ENCODE measurements at regions not wholly inside any gene's neighbourhood (a gene's known extent, or its start where the extent isn't known, plus 50 kb on each side); places are given as distances from the start of the nearest gene placed in this dataset.
"Not testable (repeated sequence)": the region's sequence is repeated elsewhere in the genome, so short reads cannot be mapped to it uniquely, and the experiment has no call there.

DNA sequence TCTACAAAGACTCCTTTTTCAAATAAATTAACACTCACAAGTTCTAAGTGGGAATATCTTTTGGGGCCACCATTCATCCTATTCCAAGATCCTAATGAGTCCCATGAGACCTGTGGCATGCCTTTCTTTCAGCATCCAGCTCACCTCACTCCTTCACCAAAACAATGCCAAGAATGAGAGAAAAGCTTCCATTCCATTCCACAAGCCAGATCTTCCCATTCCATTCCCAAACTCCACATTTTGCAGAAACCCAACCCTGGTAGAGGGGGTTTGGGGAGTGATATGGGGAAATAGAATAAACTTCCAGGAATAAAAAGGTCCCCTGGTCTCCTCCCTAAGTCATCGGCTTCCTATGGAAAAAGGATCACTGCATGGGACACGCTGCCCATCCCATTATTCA, 392.2 kb downstream of the NPIPA8 start:
- no peak for DNase-seq

DNA sequence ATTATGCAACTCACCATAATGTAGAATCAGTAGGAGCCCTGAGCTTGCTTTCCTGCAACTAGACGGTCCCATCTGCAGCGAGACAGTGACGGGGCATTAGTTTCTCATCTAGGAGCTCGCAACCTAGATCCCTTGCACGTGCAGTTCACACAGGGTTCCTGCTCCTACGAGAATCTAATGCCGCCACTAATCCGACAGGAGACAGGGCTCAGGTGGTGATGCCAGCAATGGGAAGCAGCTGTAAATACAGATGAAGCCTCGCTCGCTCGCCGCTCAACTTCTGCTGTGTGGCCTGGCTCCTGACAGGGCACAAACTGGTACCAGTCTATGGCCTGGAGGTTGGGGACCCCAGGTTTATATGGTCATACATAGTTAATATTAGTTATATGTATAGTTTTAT, 394.5 kb downstream of the NPIPA8 start:
- no peak for DNase-seq

DNA sequence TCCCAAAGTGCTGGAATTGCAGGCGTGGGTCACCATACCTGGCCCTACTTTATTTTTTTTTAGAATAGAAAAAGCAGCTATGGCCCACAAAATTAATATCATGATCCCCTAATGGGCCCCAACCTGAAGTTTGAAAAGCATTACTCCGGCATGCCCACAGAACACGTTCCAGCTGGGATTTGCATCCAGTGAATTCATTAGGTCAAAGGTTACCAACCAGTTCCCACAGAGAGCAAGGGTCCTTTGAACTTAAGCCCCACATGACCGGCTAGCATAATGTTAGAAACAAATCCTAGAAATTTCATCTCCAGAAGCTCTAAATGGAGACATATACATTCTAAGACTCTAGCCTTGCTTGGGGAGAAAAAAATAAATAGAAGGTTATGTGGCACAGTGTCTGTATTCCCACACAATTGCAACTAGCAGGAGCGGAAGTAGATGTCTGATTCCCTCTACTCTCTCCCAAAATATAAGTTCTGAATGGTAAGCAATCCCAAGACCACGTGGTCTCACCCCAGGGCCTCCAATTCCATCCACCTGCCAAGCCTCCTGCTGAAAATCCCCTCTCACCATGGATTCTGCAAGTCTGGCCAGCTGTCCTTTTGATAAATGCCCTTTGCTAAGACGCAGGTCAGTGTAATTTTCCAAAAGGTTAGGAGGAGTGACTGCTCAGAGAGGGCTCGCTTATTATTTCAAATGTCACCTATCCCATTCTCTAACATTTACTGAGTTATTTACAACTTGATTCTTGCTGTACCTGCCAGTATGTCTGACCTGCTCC, 395.8 kb downstream of the NPIPA8 start:
- no peak for DNase-seq

DNA sequence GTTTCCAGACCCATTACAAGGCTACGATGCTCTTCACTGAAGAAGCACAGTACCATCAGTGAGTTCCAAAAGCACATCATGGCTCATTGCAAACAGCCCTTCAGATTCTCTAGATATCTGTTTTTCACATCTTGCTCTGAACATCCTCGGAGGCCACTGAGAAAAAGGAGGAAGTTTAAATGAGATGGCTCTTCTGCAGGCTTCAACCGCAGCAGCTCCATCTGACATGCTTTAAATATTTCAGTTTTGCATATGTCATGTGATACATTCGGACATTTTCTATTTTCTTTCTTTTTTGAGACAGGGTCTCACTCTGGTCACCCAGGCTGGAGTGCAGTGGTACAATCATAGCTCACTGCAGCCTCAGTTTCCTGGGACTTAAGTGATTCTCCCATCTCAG, 396.8 kb downstream of the NPIPA8 start:
- no peak for DNase-seq

DNA sequence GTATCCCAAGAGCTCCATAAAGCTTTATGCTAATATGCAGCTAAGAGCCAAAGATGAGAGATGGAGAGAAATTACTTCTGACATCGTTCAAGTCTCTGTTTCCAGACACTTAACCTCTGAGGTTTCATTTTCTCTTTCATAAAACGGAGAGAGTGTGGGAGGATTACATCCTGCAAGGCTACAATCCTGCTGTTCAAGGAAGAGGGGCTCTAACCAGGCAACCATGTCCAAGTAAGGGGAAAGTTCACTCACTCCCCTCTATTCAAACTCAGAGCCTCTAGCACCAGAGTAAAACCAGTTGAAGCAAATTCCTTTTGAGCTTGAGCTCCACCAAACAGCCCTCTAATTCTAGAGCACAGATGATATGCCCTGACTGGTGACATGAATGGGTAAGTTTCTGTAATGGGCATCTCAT, 397.4 kb downstream of the NPIPA8 start:
- no peak for DNase-seq

DNA sequence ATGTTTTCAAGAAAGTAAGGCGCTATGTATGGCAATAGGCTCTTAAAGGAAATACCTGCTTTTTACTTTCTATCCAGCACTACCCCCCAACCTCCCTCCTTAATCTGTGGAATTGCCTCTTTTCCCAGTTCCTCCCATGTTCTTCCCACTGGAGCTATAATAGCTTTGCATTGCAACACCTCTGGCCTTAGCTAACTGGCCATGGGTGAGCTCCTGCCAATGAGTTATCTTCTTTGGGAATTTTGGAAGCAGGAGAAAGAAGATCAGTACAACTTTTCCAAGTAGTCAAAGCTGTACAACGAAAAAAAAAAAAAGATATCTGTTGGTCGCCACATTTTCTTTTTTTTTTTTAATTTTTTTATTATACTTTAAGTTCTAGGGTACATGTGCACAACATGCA, 398.0 kb downstream of the NPIPA8 start:
- DNase-seq: no peak

DNA sequence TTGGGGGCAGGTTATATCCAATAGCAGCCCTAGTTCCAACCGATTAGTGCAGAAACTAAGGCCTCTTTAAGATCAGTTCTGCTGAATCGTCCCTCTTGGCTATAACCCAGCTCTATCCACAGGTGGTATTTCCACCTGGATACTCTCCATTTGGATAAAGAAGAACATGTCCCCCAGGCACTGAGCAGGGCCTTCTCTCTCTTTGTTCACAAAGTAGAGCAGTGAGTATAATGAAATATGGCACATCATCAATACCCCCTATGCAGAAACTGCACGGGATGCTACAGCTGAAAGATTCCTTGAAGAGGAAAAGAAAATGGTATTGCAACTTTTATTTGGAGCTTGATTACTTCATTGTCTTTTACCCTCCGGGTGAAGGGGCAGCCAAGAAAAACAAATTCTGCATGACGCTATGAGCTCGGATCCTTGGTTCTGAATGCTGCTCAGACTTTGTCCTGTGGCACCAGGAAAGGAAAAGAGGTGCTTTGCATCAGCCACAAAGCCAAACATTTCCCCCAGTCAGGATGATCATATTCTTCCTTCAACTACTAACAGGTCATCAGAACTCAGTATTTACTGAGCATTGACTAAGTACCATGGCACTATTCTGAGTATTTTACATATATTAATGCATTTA, 399.7 kb downstream of the NPIPA8 start:
- DNase-seq: no peak

DNA sequence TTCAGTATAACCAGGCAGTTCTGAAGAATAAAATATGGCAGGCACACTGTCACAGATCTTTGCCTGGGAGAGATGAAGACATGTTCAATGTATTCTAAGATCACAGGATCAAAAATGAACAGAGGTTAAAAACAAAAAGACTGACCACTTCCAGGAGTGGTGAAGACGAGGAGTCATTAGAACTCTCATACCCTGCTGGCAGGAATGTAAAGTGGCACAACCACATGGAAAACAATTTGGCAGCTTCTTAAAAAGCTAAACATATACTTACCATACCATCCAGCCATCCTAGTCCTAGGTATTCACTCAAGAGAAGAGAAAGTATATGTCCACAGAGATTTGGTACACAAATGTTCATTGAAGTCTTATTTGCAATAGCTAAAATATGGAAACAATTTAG, 406.3 kb downstream of the NPIPA8 start:
- DNase-seq: no peak

DNA sequence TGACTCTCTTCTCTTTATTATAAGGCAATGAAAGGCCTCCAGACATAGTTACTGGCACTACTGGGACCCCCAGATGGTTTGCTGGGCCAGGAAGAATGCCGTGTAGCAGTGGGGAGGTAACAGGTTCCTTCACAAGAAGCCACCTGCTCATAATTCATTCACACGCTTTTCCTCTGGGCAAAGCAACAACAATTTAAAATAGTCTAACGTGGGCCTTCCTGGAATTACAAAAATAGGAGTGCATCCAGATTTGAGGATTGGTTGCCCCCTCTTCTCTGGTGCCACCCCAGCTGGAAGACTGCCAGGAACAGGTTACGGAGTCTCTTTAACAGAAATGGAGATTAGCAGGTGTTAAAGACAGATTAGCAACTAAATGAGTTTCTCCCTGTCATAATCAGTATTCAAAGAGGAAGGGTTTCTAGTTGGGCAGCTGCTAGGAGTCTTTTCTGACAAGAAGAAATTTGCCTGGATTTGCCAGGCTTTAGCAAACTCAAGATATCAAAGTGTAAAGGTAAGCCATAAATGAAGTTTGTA, 409.6 kb downstream of the NPIPA8 start:
- peak in 1 of 58 donors; percentile 11 for DNase-seq

DNA sequence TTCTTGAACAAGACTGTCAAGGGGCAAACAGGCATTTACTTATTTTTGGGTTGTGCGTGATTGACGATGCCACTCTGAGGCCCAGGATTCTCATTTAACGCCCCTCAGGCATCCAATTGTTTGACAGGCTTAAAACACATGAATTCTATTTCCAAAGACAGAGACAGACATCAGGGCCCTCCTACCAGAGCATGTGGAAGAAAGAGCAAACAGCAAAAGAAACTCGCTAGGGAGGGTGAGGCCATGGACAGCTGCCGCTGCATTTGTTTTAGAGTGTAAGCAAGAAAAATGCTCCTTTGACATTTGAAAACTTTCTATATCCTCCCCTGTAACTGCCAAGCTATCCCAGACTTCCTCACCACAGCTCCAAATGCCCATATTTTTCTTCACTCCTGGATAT, 410.1 kb downstream of the NPIPA8 start:
- no peak for DNase-seq

DNA sequence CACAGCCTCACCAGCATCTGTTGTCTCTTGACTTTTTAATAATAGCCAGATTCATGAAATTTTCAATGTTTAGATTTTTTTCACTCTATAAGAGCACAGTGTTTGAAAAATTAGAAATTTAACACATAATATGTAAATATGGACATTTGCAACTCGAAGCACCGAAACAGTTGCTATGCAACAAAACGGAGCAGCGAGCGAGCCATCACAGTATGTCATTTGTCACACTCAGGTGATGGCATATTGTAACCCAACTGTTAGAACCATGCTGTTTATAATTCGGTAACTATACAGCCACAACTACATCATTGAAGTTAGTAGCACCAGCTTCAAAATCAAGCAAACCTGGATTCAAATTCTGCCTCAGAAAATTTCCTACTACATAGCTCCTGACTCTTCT, 410.8 kb downstream of the NPIPA8 start:
- DNase-seq: no peak

DNA sequence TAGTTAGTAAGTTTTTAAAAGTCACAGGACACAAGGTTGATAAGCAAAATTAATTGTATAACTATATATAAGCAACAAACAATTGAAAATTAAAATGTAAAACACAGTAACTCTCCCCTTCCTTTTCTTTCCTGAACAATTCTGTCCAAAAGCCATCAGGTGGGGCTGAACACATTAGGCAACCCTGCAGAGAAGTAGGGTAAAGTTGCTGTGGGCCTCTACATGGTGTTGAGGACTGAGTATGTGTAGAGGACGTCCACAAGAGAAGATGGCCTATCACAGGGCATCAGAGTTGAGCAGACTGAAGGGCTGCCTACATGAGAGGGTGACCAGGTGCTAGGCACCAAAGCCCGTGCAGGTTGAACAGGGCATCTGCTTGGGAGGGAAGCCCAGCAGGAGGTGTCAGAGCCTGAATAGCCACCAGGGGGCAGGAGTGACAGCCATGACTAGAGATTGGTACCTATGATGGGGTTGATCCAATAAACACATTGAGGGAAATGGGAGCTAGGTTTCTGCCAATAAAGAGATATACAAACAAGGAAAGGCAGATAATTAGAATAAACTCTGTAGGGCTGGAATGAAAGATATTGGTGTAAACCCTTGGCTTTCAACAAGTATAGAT, 415.1 kb downstream of the NPIPA8 start:
- no peak for DNase-seq

DNA sequence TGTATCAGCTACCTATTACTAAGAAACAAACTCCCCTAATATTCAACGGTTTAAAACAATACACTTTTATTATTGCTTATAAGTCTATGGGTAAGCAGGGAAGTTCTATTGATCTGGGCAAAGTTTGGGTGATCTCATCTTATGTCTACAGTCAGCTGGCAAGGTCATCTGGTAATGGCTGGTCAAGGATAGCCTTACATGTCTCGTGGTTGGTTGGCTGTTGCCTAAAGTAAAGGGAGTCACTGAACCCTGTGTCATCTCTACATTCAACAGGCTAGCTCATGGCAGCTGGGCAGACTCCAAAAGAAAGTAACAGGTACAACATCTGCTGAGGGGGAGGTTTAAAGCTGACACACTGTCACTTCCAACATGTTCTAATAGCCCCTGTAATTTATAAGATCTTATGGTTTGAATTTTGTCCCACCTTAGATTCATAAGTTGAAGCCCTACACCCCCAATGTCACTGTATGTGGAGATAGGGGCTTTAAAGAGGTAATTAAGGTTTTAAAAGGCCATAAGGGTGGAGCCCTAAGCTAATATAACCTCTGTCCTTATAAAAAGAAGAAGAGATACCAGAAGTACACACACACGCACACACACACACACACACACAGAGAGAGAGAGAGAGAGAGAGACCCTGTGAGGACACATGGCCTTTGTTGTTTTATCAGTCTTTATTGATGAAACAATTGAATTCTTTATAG, 419.1 kb downstream of the NPIPA8 start:
- no peak for DNase-seq

DNA sequence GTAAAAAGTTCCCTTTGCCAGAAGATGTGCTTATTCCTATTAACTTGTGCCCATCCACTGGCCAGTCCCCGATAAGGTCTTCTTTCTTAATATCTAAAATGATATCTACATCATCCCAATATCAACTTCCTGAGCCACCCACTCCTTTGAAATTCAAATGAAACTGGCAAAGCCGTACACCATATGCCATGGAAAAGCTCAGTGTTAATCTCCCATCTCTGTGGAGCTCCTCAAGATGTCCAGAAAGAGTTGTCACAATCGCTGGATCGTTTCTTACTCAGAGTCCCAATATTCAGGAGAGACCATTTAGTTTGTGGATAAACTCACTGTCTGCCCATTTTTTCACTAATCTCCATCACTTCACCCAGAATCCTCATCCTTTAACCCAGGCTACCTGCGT, 420.7 kb downstream of the NPIPA8 start:
- no peak for DNase-seq

DNA sequence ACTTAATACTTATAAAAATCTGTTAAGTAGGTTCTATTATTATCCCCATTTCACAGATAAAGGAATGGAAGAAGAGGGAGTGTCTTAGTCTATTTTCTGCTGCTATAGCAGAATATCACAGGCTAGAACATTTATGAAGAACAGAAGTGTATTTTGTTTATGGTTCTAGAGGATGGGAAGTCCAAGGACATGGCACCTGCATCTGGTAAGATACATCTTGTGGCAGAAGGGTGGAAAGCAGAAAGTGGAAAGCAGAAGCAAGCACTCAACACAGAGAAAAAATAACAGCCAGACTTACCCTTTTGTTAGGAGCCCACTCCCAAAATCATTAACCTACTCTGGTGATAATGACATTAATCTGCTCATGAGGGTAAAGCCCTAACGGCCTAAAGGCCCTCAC, 422.4 kb downstream of the NPIPA8 start:
- DNase-seq: no peak

DNA sequence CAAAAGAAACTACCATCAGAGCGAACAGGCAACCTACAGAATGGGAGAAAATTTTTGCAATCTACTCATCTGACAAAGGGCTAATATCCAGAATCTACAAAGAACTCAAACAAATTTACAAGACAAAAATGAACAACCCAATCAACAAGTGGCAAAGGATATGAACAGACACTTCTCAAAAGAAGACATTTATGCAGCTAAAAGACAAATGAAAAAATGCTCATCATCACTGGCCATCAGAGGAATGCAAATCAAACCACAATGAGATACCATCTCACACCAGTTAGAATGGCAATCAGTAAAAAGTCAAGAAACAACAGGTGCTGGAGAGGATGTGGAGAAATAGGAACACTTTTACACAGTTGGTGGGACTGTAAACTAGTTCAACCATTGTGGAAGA, 425.0 kb downstream of the NPIPA8 start:
- DNase-seq: not testable (repeated sequence)

DNA sequence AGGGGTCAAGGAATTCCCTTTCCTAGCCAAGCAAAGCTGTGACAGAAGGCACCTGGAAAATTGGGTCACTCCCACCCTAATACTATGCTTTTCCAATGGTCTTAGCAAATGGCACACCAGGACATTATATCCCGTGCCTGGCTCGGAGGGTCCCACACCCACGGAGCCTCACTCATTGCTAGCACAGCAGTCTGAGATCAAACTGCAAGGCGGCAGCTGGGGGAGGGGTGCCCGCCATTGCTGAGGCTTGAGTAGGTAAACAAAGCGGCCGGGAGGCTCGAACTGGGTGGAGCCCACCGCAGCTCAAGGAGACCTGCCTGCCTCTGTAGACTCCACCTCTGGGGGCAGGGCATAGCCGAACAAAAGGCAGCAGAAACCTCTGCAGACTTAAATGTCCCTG, 429.9 kb downstream of the NPIPA8 start:
- DNase-seq: not testable (repeated sequence)

DNA sequence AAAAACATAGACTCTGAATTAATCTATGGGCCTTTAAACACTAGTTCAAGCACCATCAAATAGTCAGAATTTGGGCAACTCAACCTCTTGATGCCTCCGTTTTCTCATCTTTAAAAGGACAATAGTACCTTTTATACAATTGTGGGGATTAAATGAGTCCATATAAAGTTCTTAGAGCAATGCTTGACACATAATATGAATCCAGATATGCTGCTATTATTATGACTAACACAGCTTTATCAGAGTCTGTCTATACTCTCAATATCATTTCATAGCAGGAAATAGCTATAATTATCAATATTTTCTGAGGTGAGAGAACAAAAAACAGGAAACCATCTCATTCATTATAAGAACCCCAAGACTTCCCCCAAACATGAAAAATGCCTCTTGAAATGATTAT, 430.5 kb upstream of the XYLT1 start:
- no peak for DNase-seq

DNA sequence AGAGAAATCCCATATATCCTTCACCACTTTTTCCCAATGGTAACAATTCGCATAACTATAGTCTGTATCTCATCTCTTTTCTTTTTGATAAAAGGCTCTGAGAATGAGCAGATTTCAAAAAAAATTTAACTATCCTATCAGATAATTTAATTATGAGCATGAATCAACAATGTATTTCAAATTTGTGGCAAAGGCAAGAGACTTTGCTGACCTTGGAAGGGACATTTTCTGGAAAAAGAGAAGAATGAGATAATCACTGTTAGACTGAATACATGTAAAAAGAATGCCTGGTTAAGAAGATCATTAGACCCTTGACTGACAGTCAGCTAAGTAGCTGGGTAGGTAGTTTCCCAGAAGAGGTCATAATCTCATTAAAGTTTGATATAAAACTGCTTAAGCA, 428.4 kb upstream of the XYLT1 start:
- DNase-seq: no peak

DNA sequence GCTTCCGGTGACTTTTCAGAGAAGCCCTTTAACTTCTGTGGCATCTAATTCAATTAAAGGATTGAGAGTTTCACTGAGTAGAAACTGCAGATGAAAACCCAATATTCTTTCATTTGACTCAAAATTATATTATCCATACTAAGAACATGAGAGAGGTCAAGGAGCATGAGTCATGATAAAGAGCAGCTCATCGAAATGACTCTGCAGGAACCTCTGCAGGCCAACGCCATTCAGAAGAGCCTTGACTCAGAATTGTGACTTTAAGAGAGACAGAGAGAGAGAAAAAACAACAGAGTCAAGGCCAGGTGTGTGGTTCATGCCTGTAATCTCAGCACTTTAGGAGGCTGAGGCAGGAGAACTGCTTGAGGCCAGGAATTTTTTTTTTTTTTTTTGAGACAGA, 417.2 kb upstream of the XYLT1 start:
- no peak for DNase-seq

DNA sequence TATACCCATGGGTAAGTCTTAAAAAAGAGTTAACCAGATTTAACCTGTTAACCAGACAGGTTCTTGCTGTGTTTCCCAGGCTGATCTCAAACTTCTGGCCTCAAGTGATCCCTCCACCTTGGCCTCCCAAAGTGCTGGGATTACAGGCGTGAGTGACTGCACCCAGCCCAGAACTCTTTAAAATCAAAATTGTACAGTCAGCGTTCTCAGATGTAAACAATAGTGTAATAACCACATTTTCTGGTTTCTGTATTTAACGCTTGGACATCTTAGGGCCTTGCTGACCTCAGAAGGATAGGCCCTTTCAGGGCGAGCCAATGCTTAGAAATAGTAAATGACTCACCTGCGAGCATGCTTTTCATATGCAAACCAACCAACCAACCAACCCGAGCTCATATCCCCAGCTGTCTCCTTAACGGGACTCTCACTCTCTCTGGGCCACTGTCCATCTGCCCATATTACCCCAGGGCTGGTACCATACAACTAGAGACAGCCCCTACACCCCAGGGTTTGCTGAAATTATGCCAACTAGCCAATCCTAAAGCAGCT, 415.0 kb upstream of the XYLT1 start:
- no peak for DNase-seq
